MM.1S (cell line): ENCODE measurements at regions not wholly inside any gene's neighbourhood (a gene's known extent, or its start where the extent isn't known, plus 50 kb on each side); places are given as distances from the start of the nearest gene placed in this dataset.
"Not testable (repeated sequence)": the region's sequence is repeated elsewhere in the genome, so short reads cannot be mapped to it uniquely, and the experiment has no call there.

ENCODE experiments used
- CTCF ChIP-seq: fragments of 300-600 bp; sonication (generic); IDR thresholded peaks from 2 replicates; pipeline ENCODE4 v1.5.1; 2016; ENCODE audit warnings: antibody characterized with exemption, low read length, mixed read lengths
- EZH2 ChIP-seq: fragments of 300-600 bp; sonication (generic); optimal IDR thresholded peaks from 2 replicates; pipeline ENCODE3; 2017; ENCODE audit warnings: low read depth, mild to moderate bottlenecking, antibody characterized with exemption, low read length, mixed read lengths
- EZH2phosphoT487 ChIP-seq: fragments of 300-600 bp; sonication (generic); IDR thresholded peaks from 2 replicates; pipeline ENCODE4 v1.6.1; 2018; ENCODE audit warnings: antibody characterized with exemption, low read length

- TF ChIP-seq CTCF, EZH2phosphoT487, EZH2: not testable (repeated sequence)
Measured at GRCh38 chr20:19921829-19922228, 95.3 kb upstream of the NAA20 start.
